Tibial artery (tissue), 4 donors: ENCODE measurements at regions not wholly inside any gene's neighbourhood (a gene's known extent, or its start where the extent isn't known, plus 50 kb on each side); places are given as distances from the start of the nearest gene placed in this dataset.

Experiments used
- DNase-seq, 2 donors: peaks; one replicate each; pipeline ENCODE4 v3.0.0-alpha.2; 2019
- H3K27ac ChIP-seq, 2 donors: fragments of 200-600 bp; sonication (generic) in 1 of 2; 1 replicate in 1 of 2; 2 replicates in 1 of 2; pipeline ENCODE4 v1.5.1; 2018 to 2019; ENCODE audit warnings: mild to moderate bottlenecking in 1 of 2
- H3K27me3 ChIP-seq, 2 donors: fragments of 200-600 bp; sonication (generic) in 1 of 2; one replicate each; pipeline versions ENCODE4 v1.5.1 to v1.6.0; 2016 to 2019
- H3K36me3 ChIP-seq, 3 donors: fragments of 200-600 bp; sonication (generic) in 2 of 3; one replicate each; pipeline ENCODE4 v1.5.1; 2016 to 2019; ENCODE audit warnings: mild to moderate bottlenecking in 2 of 3
- H3K4me1 ChIP-seq, 4 donors: fragments of 200-600 bp; sonication (generic) in 2 of 4; 1 replicate in 3 of 4; 2 replicates in 1 of 4; pipeline ENCODE4 v1.5.1; 2016 to 2019
- H3K4me3 ChIP-seq, 2 donors: fragments of 200-600 bp; sonication (generic) in 1 of 2; 1 replicate in 1 of 2; 2 replicates in 1 of 2; pipeline ENCODE4 v1.5.1; 2018 to 2019; ENCODE audit warnings: mild to moderate bottlenecking in 2 of 2
- H3K9me3 ChIP-seq, 3 donors: fragments of 200-600 bp; sonication (generic) in 1 of 3; one replicate each; pipeline ENCODE4 v1.5.1; 2016 to 2019
- CTCF ChIP-seq, 2 experiments: fragments of 200-600 bp in 1 of 2; fragments of 450-650 bp in 1 of 2; IDR thresholded peaks; one replicate each; pipeline ENCODE4 v1.5.1; 2017 to 2019; ENCODE audit warnings: antibody characterized with exemption in 2 of 2, mild to moderate bottlenecking in 1 of 2, moderate library complexity in 1 of 2
- intact Hi-C: fragments of 100-400 bp; cut with DNase I; formaldehyde crosslinking; loops from one replicate; pipeline ENCODE4 v1.15.0; 2023; ENCODE audit warnings: low total_unique reads

GRCh38 chr15:36313021-36313420, 266.4 kb upstream of the CDIN1 start:
- intact Hi-C loops: no loop called here
- Histone ChIP-seq H3K27me3 (no peaks in the 10 kb centered on the region), H3K36me3 (peaks cover 0 to 6% (median 0%) of the 10 kb centered on the region in 3 donors), H3K27ac (no peak overlapping the region), H3K9me3 (peaks cover 0 to 6% (median 0%) of the 10 kb centered on the region in 3 donors), H3K4me3 (no peak overlapping the region), H3K4me1 (no peaks in the 10 kb centered on the region)
- TF ChIP-seq CTCF (IDR thresholded peaks at IDR 0.05): no peak
- DNase-seq: no peak

GRCh38 chr15:36313736-36314280, 265.6 kb upstream of the CDIN1 start:
- Histone ChIP-seq H3K4me1 (no peaks in the 10 kb centered on the region), H3K9me3 (peaks cover 0 to 3% (median 0%) of the 10 kb centered on the region in 3 donors), H3K36me3 (no peaks in the 10 kb centered on the region), H3K27ac (no peak overlapping the region), H3K4me3 (no peak overlapping the region), H3K27me3 (no peaks in the 10 kb centered on the region)
- no peak for TF ChIP-seq CTCF (IDR thresholded peaks at IDR 0.05)
- DNase-seq: no peak
- intact Hi-C loops: no loop called here

- intact Hi-C loops: no loop called here
- TF ChIP-seq CTCF (IDR thresholded peaks at IDR 0.05): no peak
- Histone ChIP-seq H3K27me3 (no peaks in the 10 kb centered on the region), H3K36me3 (no peaks in the 10 kb centered on the region), H3K27ac (no peak overlapping the region), H3K9me3 (no peaks in the 10 kb centered on the region), H3K4me1 (no peaks in the 10 kb centered on the region), H3K4me3 (no peak overlapping the region)
- no peak for DNase-seq
These were observed 263.8 kb upstream of the CDIN1 start for GRCh38 chr15:36315649-36316048.

GRCh38 chr15:36323615-36324014, 255.8 kb upstream of the CDIN1 start:
- no peak for TF ChIP-seq CTCF (IDR thresholded peaks at IDR 0.05)
- Histone ChIP-seq H3K36me3 (no peaks in the 10 kb centered on the region), H3K27ac (no peak overlapping the region), H3K9me3 (no peaks in the 10 kb centered on the region), H3K27me3 (no peaks in the 10 kb centered on the region), H3K4me3 (no peak overlapping the region), H3K4me1 (no peaks in the 10 kb centered on the region)
- intact Hi-C loops: no loop called here
- no peak for DNase-seq

- H3K27ac ChIP-seq: no peak overlapping the region
- H3K36me3 ChIP-seq: no peaks in the 10 kb centered on the region
- TF ChIP-seq CTCF (IDR thresholded peaks at IDR 0.05): no peak
- intact Hi-C loops: no loop called here
- no peaks in the 10 kb centered on the region for H3K27me3 ChIP-seq
- H3K4me3 ChIP-seq: no peak overlapping the region
- no peaks in the 10 kb centered on the region for H3K4me1 ChIP-seq
- no peaks in the 10 kb centered on the region for H3K9me3 ChIP-seq
- no peak for DNase-seq
These were observed 254.2 kb upstream of the CDIN1 start for GRCh38 chr15:36325206-36325605.

GRCh38 chr15:36329592-36329991, 249.8 kb upstream of the CDIN1 start:
- TF ChIP-seq CTCF (IDR thresholded peaks at IDR 0.05): no peak
- no peaks in the 10 kb centered on the region for H3K27me3 ChIP-seq
- H3K9me3 ChIP-seq: no peaks in the 10 kb centered on the region

More at GRCh38 chr15:36329592-36329991, 249.8 kb upstream of the CDIN1 start:
- Histone ChIP-seq H3K4me1 (peaks cover 0 to 6% (median 0%) of the 10 kb centered on the region in 4 donors), H3K36me3 (no peaks in the 10 kb centered on the region), H3K27ac (no peak overlapping the region), H3K4me3 (no peak overlapping the region)
- DNase-seq: no peak
- intact Hi-C loops: no loop called here
